ENCODE measurements at regions not wholly inside any gene's neighbourhood (a gene's known extent, or its start where the extent isn't known, plus 50 kb on each side); places are given as distances from the start of the nearest gene placed in this dataset.

- H3K27me3 Mint-ChIP-seq: no peaks in the 10 kb centered on the region
Observed at GRCh38 chr17:72400863-72401262, 280.0 kb downstream of the SOX9 start.

GRCh38 chr17:72401883-72402726 lies 281.3 kb downstream of the SOX9 start:
- Mint-ChIP-seq H3K4me3 (no peak overlapping the region), H3K27me3 (no peaks in the 10 kb centered on the region), H3K36me3 (ENCODE audit: low read depth) (no peaks in the 10 kb centered on the region), H3K27ac (no peak overlapping the region), H3K4me1 (ENCODE audit: low read depth) (no peaks in the 10 kb centered on the region), H3K9me3 (no peaks in the 10 kb centered on the region)
- ATAC-seq (ENCODE audit: poor library complexity): no peak
- ChIA-PET CTCF (no interaction called here), POLR2A (no interaction called here)
- Histone ChIP-seq H3K27me3 (ENCODE audit: control insufficient read depth in 1 of 2, insufficient read depth in 2 of 2, low read length in 2 of 2) (no peaks in the 10 kb centered on the region), H3K9me3 (ENCODE audit: control insufficient read depth in 1 of 2, insufficient read depth in 1 of 2, low read length in 2 of 2) (no peaks in the 10 kb centered on the region), H3K36me3 (ENCODE audit: insufficient read depth, low read length) (no peaks in the 10 kb centered on the region), H3K4me1 (ENCODE audit: insufficient read depth, low read length) (no peaks in the 10 kb centered on the region), H3K27ac (ENCODE audit: low read depth in 1 of 2, low read length in 2 of 2) (no peak overlapping the region), H3K4me3 (ENCODE audit: low read length) (no peak overlapping the region)
- no peak for TF ChIP-seq CTCF (IDR thresholded peaks at IDR 0.05)
- intact Hi-C loops (cut with DNase I, micrococcal nuclease): no loop called here
- no peak for DNase-seq

More at GRCh38 chr17:72400863-72401262, 280.0 kb downstream of the SOX9 start:
- TF ChIP-seq CTCF (IDR thresholded peaks at IDR 0.05): no peak
- no peaks in the 10 kb centered on the region for H3K9me3 ChIP-seq (ENCODE audit: control insufficient read depth in 1 of 2, insufficient read depth in 1 of 2, low read length in 2 of 2)
- Mint-ChIP-seq H3K9me3 (no peaks in the 10 kb centered on the region), H3K4me3 (no peak overlapping the region), H3K4me1 (ENCODE audit: low read depth) (no peaks in the 10 kb centered on the region), H3K27ac (no peak overlapping the region), H3K36me3 (ENCODE audit: low read depth) (no peaks in the 10 kb centered on the region)
- DNase-seq: no peak
- no peaks in the 10 kb centered on the region for H3K4me1 ChIP-seq (ENCODE audit: insufficient read depth, low read length)
- POLR2A ChIA-PET: no interaction called here
- H3K27ac ChIP-seq (ENCODE audit: low read depth in 1 of 2, low read length in 2 of 2): no peak overlapping the region
- no peaks in the 10 kb centered on the region for H3K27me3 ChIP-seq (ENCODE audit: control insufficient read depth in 1 of 2, insufficient read depth in 2 of 2, low read length in 2 of 2)
- H3K4me3 ChIP-seq (ENCODE audit: low read length): no peak overlapping the region
- no peaks in the 10 kb centered on the region for H3K36me3 ChIP-seq (ENCODE audit: insufficient read depth, low read length)
- CTCF ChIA-PET: no interaction called here
- intact Hi-C loops (cut with DNase I, micrococcal nuclease): no loop called here
- ATAC-seq (ENCODE audit: poor library complexity): no peak

- H3K27ac ChIP-seq (ENCODE audit: low read depth in 1 of 2, low read length in 2 of 2): no peak overlapping the region
- H3K27me3 ChIP-seq (ENCODE audit: control insufficient read depth in 1 of 2, insufficient read depth in 2 of 2, low read length in 2 of 2): no peaks in the 10 kb centered on the region
- Mint-ChIP-seq H3K27me3 (no peaks in the 10 kb centered on the region), H3K36me3 (ENCODE audit: low read depth) (no peaks in the 10 kb centered on the region), H3K9me3 (no peaks in the 10 kb centered on the region), H3K4me1 (ENCODE audit: low read depth) (no peaks in the 10 kb centered on the region), H3K4me3 (no peak overlapping the region), H3K27ac (no peak overlapping the region)
- ChIA-PET POLR2A (no interaction called here), CTCF (no interaction called here)
- no peaks in the 10 kb centered on the region for H3K9me3 ChIP-seq (ENCODE audit: control insufficient read depth in 1 of 2, insufficient read depth in 1 of 2, low read length in 2 of 2)
- H3K4me3 ChIP-seq (ENCODE audit: low read length): no peak overlapping the region
- no peak for DNase-seq
- no peaks in the 10 kb centered on the region for H3K4me1 ChIP-seq (ENCODE audit: insufficient read depth, low read length)
- intact Hi-C loops (cut with DNase I, micrococcal nuclease): no loop called here
- no peak for ATAC-seq (ENCODE audit: poor library complexity)
- no peaks in the 10 kb centered on the region for H3K36me3 ChIP-seq (ENCODE audit: insufficient read depth, low read length)
- TF ChIP-seq CTCF (IDR thresholded peaks at IDR 0.05): no peak
Observed at GRCh38 chr17:72402727-72403210, 281.9 kb downstream of the SOX9 start.

Measured in CD4-positive, alpha-beta T cell (primary cell).